Stimulated activated CD4-positive, alpha-beta T cell treated with anti-CD3 and anti-CD28 coated beads, Interleukin-1b, Interleukin-23, amount 100 ng/mL, for 48 hours (primary cell): ENCODE measurements at regions not wholly inside any gene's neighbourhood (a gene's known extent, or its start where the extent isn't known, plus 50 kb on each side); places are given as distances from the start of the nearest gene placed in this dataset.

Source experiments
- DNase-seq: peaks from one replicate; pipeline ENCODE4 v3.0.0-alpha.2; 2020

DNA sequence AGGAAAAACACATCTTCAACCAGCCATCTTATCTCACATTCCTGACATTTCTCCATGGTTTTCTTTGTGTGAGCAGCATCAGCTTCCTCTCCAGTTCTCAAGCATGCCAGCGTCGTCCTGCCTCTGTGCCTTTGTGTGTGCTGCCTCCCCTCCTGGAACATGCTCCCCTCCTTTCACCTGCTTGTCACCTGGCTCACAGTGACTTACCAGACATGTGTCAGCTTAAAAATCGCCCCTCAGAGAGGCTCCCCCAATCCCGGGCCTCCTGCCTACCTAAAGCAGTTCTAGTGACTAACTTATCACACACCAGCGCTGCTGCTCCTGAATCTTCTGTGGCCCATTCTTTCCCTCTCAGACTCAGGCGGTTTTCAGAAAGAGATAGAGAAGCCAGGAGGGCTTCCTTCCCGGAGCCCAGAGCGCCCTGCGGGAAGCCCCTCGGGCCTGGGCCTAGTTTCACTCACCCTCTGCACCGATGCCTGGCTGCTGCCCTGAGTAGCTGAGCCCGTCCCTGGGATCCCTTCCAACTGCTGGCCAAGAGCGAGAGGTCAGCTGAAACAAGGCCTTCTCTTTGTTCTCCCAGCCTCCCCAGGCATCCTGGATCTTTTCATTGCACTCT is 51.1 kb upstream of the MVB12B start:
- DNase-seq, result no peak

DNA sequence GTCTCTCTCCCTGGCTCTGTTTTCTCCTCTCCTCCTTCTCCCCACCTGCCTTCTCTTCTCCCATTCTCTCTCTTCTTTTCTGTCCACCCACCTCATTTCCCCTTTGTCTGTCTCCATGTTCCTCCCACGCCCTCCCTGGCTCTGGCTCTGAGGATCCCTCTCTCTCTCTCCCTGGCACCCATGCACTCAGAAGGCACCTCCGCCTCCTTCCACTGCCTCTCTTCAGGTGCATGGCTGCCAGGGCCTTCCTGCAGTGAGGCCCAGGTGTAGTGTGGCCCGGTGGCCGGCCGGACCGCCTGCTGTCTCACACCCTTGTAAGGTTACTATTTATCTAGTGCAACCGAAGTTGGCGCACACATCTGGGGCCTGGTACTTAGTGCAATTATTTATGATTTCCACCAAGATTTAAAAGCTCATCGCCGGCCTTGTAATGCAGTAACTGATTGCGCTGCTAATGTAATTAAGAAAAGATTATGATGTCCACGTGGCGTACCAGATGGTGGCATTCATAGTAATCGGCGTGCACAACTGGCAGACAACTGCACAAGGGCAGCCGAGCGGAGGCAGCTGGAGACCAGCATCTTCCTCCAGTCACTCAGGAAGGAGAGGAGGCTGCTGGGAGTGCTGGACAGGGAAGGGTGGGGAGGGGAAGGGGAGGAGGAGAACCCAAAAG is 50.4 kb upstream of the MVB12B start:
- no peak for DNase-seq
